Endothelial cell (in vitro differentiated cells): ENCODE measurements at regions not wholly inside any gene's neighbourhood (a gene's known extent, or its start where the extent isn't known, plus 50 kb on each side); places are given as distances from the start of the nearest gene placed in this dataset.

ENCODE experiments used
- DNase-seq: peaks from one replicate; pipeline ENCODE4 v3.0.0; 2021; ENCODE audit warnings: low spot score
- H3K27ac Mint-ChIP-seq: one replicate; pipeline ENCODE4 v1.8.0; 2021; ENCODE audit warnings: mixed read lengths, inconsistent platforms; ENCODE audit not compliant: unreplicated experiment
- H3K27me3 Mint-ChIP-seq: one replicate; pipeline ENCODE4 v1.8.0; 2021; ENCODE audit warnings: mild to moderate bottlenecking, moderate library complexity, mixed read lengths, inconsistent platforms; ENCODE audit not compliant: unreplicated experiment
- H3K36me3 Mint-ChIP-seq: one replicate; pipeline ENCODE4 v1.8.0; 2021; ENCODE audit warnings: mild to moderate bottlenecking, low read depth, mixed read lengths, inconsistent platforms; ENCODE audit not compliant: unreplicated experiment
- H3K4me1 Mint-ChIP-seq: one replicate; pipeline ENCODE4 v1.8.0; 2021; ENCODE audit warnings: mild to moderate bottlenecking, mixed read lengths, inconsistent platforms; ENCODE audit not compliant: unreplicated experiment
- H3K4me3 Mint-ChIP-seq: one replicate; pipeline ENCODE4 v1.8.0; 2021; ENCODE audit warnings: mild to moderate bottlenecking, mixed read lengths, inconsistent platforms; ENCODE audit not compliant: unreplicated experiment
- H3K9me3 Mint-ChIP-seq: one replicate; pipeline ENCODE4 v1.8.0; 2021; ENCODE audit warnings: mixed read lengths, inconsistent platforms; ENCODE audit not compliant: unreplicated experiment
- TF ChIP-seq, protein P1 (sequence below): fragments of 200-600 bp; sonication (generic); IDR thresholded peaks from one replicate; pipeline ENCODE4 v1.5.0; 2021; ENCODE audit warnings: antibody characterized with exemption; ENCODE audit not compliant: unreplicated experiment

DNA sequence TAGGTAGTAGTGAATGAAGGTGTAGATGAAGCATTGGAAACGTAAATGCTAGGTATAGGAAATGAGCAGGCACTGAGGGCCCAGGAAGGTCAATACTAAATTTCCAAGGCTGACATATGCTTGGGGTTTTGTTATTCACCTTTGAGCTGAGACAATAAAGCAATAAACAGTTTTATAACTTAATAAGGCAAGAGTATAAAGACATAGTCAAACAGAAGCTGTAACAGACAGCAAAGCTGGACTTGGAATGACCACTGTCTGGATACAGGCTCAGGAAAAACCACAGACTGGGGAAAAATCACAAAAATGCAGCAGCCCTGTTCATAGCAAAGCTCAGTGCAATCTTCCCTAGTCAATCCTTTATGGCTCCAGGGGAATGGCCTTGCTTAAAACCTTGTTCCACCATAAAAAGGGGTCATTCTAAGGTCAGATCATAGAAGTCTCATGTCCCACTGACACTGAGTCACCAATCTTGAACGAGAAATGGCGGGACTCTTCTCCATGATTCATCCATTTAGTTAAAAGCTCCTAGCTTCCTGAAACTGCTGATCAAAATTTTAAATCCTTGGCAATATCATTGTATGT lies 493.3 kb downstream of the CMPK2 start:
- Mint-ChIP-seq H3K27me3 (peaks cover 2% of the 10 kb centered on the region), H3K4me1 (no peaks in the 10 kb centered on the region), H3K4me3 (no peak overlapping the region), H3K27ac (no peak overlapping the region), H3K36me3 (no peaks in the 10 kb centered on the region), H3K9me3 (peaks cover 5% of the 10 kb centered on the region)
- no peak for DNase-seq
- TF ChIP-seq, protein P1, sequence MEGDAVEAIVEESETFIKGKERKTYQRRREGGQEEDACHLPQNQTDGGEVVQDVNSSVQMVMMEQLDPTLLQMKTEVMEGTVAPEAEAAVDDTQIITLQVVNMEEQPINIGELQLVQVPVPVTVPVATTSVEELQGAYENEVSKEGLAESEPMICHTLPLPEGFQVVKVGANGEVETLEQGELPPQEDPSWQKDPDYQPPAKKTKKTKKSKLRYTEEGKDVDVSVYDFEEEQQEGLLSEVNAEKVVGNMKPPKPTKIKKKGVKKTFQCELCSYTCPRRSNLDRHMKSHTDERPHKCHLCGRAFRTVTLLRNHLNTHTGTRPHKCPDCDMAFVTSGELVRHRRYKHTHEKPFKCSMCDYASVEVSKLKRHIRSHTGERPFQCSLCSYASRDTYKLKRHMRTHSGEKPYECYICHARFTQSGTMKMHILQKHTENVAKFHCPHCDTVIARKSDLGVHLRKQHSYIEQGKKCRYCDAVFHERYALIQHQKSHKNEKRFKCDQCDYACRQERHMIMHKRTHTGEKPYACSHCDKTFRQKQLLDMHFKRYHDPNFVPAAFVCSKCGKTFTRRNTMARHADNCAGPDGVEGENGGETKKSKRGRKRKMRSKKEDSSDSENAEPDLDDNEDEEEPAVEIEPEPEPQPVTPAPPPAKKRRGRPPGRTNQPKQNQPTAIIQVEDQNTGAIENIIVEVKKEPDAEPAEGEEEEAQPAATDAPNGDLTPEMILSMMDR: no peak

DNA sequence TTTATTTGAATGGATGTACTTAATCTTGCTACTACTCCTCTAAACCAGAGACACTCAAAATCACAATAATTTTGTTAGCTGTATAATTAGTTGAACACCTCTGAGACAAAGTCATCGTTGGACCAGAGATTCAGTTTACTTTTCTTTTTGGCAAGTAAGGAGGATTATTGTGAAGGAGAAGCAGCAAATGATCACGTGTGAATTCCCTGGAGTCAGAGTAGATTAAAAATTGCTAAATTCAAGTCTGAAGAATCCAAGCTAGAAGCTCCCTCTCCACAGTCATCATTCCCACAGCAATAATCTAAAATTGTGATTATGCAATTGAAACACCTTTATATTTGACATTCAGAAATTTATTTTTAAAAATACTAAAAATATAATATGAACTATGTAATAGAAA lies 484.4 kb downstream of the CMPK2 start:
- Mint-ChIP-seq H3K4me3 (no peak overlapping the region), H3K27ac (no peak overlapping the region), H3K27me3 (no peaks in the 10 kb centered on the region), H3K36me3 (no peaks in the 10 kb centered on the region), H3K4me1 (no peaks in the 10 kb centered on the region), H3K9me3 (no peaks in the 10 kb centered on the region)
- TF ChIP-seq, protein P1: no peak
- DNase-seq: no peak

DNA sequence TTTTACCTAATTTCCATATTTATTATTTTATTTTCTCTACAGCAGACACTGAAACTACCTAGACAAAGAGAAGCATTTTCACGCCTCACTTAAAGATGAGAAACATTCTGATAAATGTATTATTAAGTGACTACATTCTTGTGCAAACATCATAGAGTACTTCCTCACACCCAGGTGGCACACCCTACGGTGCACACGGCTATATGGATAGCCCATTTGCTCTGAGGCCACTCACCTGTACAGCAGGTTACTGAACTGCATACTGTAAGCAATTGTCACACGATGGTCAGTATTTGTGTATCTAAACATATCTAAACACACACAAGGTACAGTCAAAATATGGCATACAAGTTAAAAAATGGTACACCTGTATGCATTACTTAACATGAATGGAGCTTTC lies 481.4 kb downstream of the CMPK2 start:
- DNase-seq: no peak
- H3K36me3 Mint-ChIP-seq: peaks cover 4% of the 10 kb centered on the region
- H3K4me3 Mint-ChIP-seq: no peak overlapping the region
- H3K27me3 Mint-ChIP-seq: no peaks in the 10 kb centered on the region
- no peaks in the 10 kb centered on the region for H3K4me1 Mint-ChIP-seq
- TF ChIP-seq, protein P1: no peak
- H3K9me3 Mint-ChIP-seq: peaks cover 7% of the 10 kb centered on the region
- H3K27ac Mint-ChIP-seq: no peak overlapping the region

- Mint-ChIP-seq H3K36me3 (no peaks in the 10 kb centered on the region), H3K9me3 (peaks cover 9% of the 10 kb centered on the region), H3K27me3 (peaks cover 4% of the 10 kb centered on the region)
Observed at GRCh38 chr2:6392354-6392753, 473.4 kb downstream of the CMPK2 start.

DNA sequence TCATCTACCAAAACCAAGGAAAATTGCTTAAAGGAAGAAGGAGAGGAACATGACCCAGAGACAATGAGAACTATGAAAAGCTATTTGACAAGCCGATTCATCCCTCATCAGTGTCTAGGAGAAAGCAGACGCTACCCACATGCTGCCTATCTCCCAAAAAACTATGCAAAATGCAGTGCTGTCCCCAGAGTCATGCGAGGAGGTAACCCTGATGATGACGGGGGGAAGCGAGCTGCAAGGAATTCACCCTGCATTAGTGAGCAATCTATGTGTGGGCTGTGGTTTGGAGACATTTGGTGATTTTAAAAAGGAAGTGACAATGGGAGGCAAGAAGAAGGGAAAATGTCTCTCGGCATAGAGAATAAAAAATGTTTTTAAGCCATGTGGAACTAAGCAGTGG lies 472.7 kb downstream of the CMPK2 start:
- no peak overlapping the region for H3K4me3 Mint-ChIP-seq
- H3K36me3 Mint-ChIP-seq: no peaks in the 10 kb centered on the region
- H3K27ac Mint-ChIP-seq: no peak overlapping the region
- no peak for DNase-seq
- peaks cover 4% of the 10 kb centered on the region for H3K27me3 Mint-ChIP-seq
- TF ChIP-seq, protein P1: no peak
- no peaks in the 10 kb centered on the region for H3K4me1 Mint-ChIP-seq
- peaks cover 9% of the 10 kb centered on the region for H3K9me3 Mint-ChIP-seq

More at GRCh38 chr2:6392354-6392753, 473.4 kb downstream of the CMPK2 start:
- Mint-ChIP-seq H3K4me3 (no peak overlapping the region), H3K4me1 (no peaks in the 10 kb centered on the region), H3K27ac (no peak overlapping the region)
- TF ChIP-seq, protein P1: no peak
- DNase-seq: no peak
